Liver (tissue), 8 donors: ENCODE measurements at regions not wholly inside any gene's neighbourhood (a gene's known extent, or its start where the extent isn't known, plus 50 kb on each side); places are given as distances from the start of the nearest gene placed in this dataset.

ENCODE experiments used
- DNase-seq: peaks from one replicate; pipeline ENCODE4 v3.0.0-alpha.2; 2017; ENCODE audit warnings: low spot score
- H3K27ac ChIP-seq, 2 donors: one replicate each; pipeline ENCODE4 v1.7.0; 2013; ENCODE audit warnings: inconsistent platforms in 2 of 2, low read length in 2 of 2, control low read depth in 1 of 2, low read depth in 1 of 2, mild to moderate bottlenecking in 1 of 2
- H3K27me3 ChIP-seq, 4 donors: one replicate each; pipeline versions ENCODE4 v1.6.1 to v1.7.0; 2013; ENCODE audit warnings: low read length in 3 of 4, inconsistent platforms in 1 of 4, mild to moderate bottlenecking in 1 of 4, moderate library complexity in 1 of 4; ENCODE audit not compliant: control insufficient read depth in 4 of 4, insufficient read depth in 4 of 4
- H3K36me3 ChIP-seq, 4 donors: one replicate each; pipeline versions ENCODE4 v1.6.1 to v1.7.0; 2013; ENCODE audit warnings: low read length in 3 of 4, mild to moderate bottlenecking in 3 of 4, low read depth in 1 of 4, moderate library complexity in 1 of 4; ENCODE audit not compliant: control insufficient read depth in 4 of 4, insufficient read depth in 3 of 4
- H3K4me1 ChIP-seq, 4 donors: one replicate each; pipeline versions ENCODE4 v1.6.1 to v1.7.0; 2013; ENCODE audit warnings: low read length in 3 of 4, mild to moderate bottlenecking in 3 of 4, moderate library complexity in 1 of 4; ENCODE audit not compliant: control insufficient read depth in 4 of 4, insufficient read depth in 4 of 4
- H3K4me3 ChIP-seq, 3 donors: one replicate each; pipeline versions ENCODE4 v1.6.1 to v1.7.0; 2013; ENCODE audit warnings: low read length in 3 of 3, control low read depth in 1 of 3, low read depth in 1 of 3, mild to moderate bottlenecking in 1 of 3
- H3K9ac ChIP-seq, 2 donors: one replicate each; pipeline ENCODE4 v1.7.0; 2013; ENCODE audit warnings: low read length in 2 of 2, mild to moderate bottlenecking in 2 of 2, moderate library complexity in 2 of 2, control low read depth in 1 of 2, low read depth in 1 of 2
- H3K9me3 ChIP-seq, 4 donors: one replicate each; pipeline versions ENCODE4 v1.6.1 to v1.7.0; 2013; ENCODE audit warnings: low read length in 3 of 4; ENCODE audit not compliant: control insufficient read depth in 4 of 4
- EGR1 ChIP-seq, 2 donors: IDR thresholded peaks; 2 replicates each; pipeline ENCODE4 v1.6.1; 2016 to 2018; ENCODE audit warnings: antibody characterized with exemption in 2 of 2, low read depth in 2 of 2
- FOXA1 ChIP-seq: IDR thresholded peaks from 2 replicates; pipeline ENCODE4 v1.6.1; 2016; ENCODE audit warnings: antibody characterized with exemption
- FOXA2 ChIP-seq: IDR thresholded peaks from 2 replicates; pipeline ENCODE4 v1.6.1; 2016; ENCODE audit warnings: antibody characterized with exemption
- GABPA ChIP-seq, 2 donors: IDR thresholded peaks in 1 of 2; conservative IDR thresholded peaks in 1 of 2; 2 replicates each; pipeline ENCODE4 v1.6.1; 2016; ENCODE audit warnings: antibody characterized with exemption in 2 of 2, mild to moderate bottlenecking in 1 of 2, moderate library complexity in 1 of 2
- HNF4A ChIP-seq, 2 donors: conservative IDR thresholded peaks; 2 replicates each; pipeline ENCODE4 v1.6.1; 2016; ENCODE audit warnings: antibody characterized with exemption in 2 of 2, mild to moderate bottlenecking in 2 of 2
- HNF4G ChIP-seq: IDR thresholded peaks from 2 replicates; pipeline ENCODE4 v1.6.1; 2016; ENCODE audit warnings: antibody characterized with exemption
- JUND ChIP-seq, 2 donors: IDR thresholded peaks; 2 replicates each; pipeline ENCODE4 v1.6.1; 2016; ENCODE audit warnings: antibody characterized with exemption in 2 of 2
- NR2F2 ChIP-seq: IDR thresholded peaks from 2 replicates; pipeline ENCODE4 v1.6.1; 2016; ENCODE audit warnings: antibody characterized with exemption
- RAD21 ChIP-seq, 2 donors: IDR thresholded peaks; 2 replicates each; pipeline ENCODE4 v1.6.1; 2016; ENCODE audit warnings: antibody characterized with exemption in 2 of 2, mild to moderate bottlenecking in 2 of 2
- RXRA ChIP-seq, 2 donors: IDR thresholded peaks; 2 replicates each; pipeline ENCODE4 v1.6.1; 2017 to 2018; ENCODE audit warnings: antibody characterized with exemption in 2 of 2, mild to moderate bottlenecking in 1 of 2
- SP1 ChIP-seq: IDR thresholded peaks from 2 replicates; pipeline ENCODE4 v1.6.1; 2018; ENCODE audit warnings: antibody characterized with exemption, mild to moderate bottlenecking
- TAF1 ChIP-seq: conservative IDR thresholded peaks from 2 replicates; pipeline ENCODE4 v1.6.1; 2016; ENCODE audit warnings: antibody characterized with exemption, mild to moderate bottlenecking
- YY1 ChIP-seq: IDR thresholded peaks from 2 replicates; pipeline ENCODE4 v1.6.1; 2016; ENCODE audit warnings: antibody characterized with exemption, mild to moderate bottlenecking
- WGBS: extraction: QIAGEN DNeasy Blood & Tissue Kit; methylation state at CpG from one replicate; pipeline ENCODE4 v1.1.7; 2013; 5-methylcytosine and 5-hydroxymethylcytosine counted together
- TF ChIP-seq, protein P1 (sequence below): IDR thresholded peaks from 2 replicates; pipeline ENCODE4 v1.6.1; 2016; ENCODE audit warnings: antibody characterized with exemption
- TF ChIP-seq, protein P2 (sequence below): IDR thresholded peaks from 2 replicates; pipeline ENCODE4 v1.6.1; 2016; ENCODE audit warnings: antibody characterized with exemption, mild to moderate bottlenecking
- TF ChIP-seq, protein P3 (sequence below): fragments of 150-350 bp; IDR thresholded peaks from 2 replicates; pipeline ENCODE4 v1.5.1; 2017; ENCODE audit warnings: improper control_type of control experiment, low read depth, low read length; ENCODE audit not compliant: missing input control
- TF ChIP-seq, protein P4 (sequence below): IDR thresholded peaks from 2 replicates; pipeline ENCODE4 v1.6.1; 2016; ENCODE audit warnings: antibody characterized with exemption
- TF ChIP-seq, protein P5 (sequence below): IDR thresholded peaks from 2 replicates; pipeline ENCODE4 v1.6.1; 2016; ENCODE audit warnings: antibody characterized with exemption
- donor health status: healthy.
- donor health status: healthy.
- donor health status: healthy.
- donor health status: healthy.
- donor health status: healthy.

DNA sequence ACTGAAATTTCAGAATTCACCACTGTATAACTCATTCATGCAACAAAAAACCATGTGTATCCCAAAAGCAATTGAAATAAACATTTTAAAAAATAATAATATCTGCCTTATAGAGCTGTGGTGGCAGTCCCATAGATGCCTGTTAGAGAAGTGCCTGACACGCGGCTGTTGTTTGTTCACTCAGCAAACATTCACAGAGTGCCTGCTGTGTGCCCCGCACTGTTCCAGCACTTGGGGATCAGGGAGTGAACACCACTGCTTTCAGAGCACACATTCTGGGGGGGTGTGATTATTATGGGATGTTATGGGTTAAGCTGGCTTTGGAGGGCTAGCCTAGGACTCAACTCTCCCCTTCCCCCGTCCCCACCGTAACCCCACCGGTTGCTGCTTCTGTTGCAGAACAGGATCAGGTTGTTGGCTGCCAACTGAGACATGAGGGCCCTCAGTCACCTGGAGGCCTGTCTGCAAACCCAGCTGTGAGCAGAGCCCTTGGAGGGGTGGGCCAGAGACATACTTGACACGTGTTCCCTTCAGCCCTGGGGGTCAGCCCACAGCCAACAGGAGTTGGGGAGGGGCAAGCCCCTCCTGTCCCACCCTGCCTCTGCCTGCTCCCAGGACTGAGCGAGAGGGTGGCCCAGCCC lies 103.3 kb upstream of the CIBAR2 start:
- DNase-seq: no peak
- peaks cover 0 to 3% (median 0%) of the 10 kb centered on the region in 4 donors for H3K9me3 ChIP-seq
- no peaks in the 10 kb centered on the region for H3K36me3 ChIP-seq
- H3K4me1 ChIP-seq: peaks cover 8 to 27% (median 16%) of the 10 kb centered on the region in 4 donors
- no peak overlapping the region for H3K9ac ChIP-seq
- H3K4me3 ChIP-seq: no peak overlapping the region
- H3K27me3 ChIP-seq: no peaks in the 10 kb centered on the region
- 89% methylated on average over 8 of the region's 8 CpGs for WGBS
- TF ChIP-seq, protein P1, sequence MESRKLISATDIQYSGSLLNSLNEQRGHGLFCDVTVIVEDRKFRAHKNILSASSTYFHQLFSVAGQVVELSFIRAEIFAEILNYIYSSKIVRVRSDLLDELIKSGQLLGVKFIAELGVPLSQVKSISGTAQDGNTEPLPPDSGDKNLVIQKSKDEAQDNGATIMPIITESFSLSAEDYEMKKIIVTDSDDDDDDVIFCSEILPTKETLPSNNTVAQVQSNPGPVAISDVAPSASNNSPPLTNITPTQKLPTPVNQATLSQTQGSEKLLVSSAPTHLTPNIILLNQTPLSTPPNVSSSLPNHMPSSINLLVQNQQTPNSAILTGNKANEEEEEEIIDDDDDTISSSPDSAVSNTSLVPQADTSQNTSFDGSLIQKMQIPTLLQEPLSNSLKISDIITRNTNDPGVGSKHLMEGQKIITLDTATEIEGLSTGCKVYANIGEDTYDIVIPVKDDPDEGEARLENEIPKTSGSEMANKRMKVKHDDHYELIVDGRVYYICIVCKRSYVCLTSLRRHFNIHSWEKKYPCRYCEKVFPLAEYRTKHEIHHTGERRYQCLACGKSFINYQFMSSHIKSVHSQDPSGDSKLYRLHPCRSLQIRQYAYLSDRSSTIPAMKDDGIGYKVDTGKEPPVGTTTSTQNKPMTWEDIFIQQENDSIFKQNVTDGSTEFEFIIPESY: no peak
- no peak for TF ChIP-seq FOXA1
- TF ChIP-seq, protein P2, sequence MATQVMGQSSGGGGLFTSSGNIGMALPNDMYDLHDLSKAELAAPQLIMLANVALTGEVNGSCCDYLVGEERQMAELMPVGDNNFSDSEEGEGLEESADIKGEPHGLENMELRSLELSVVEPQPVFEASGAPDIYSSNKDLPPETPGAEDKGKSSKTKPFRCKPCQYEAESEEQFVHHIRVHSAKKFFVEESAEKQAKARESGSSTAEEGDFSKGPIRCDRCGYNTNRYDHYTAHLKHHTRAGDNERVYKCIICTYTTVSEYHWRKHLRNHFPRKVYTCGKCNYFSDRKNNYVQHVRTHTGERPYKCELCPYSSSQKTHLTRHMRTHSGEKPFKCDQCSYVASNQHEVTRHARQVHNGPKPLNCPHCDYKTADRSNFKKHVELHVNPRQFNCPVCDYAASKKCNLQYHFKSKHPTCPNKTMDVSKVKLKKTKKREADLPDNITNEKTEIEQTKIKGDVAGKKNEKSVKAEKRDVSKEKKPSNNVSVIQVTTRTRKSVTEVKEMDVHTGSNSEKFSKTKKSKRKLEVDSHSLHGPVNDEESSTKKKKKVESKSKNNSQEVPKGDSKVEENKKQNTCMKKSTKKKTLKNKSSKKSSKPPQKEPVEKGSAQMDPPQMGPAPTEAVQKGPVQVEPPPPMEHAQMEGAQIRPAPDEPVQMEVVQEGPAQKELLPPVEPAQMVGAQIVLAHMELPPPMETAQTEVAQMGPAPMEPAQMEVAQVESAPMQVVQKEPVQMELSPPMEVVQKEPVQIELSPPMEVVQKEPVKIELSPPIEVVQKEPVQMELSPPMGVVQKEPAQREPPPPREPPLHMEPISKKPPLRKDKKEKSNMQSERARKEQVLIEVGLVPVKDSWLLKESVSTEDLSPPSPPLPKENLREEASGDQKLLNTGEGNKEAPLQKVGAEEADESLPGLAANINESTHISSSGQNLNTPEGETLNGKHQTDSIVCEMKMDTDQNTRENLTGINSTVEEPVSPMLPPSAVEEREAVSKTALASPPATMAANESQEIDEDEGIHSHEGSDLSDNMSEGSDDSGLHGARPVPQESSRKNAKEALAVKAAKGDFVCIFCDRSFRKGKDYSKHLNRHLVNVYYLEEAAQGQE: no peak
- TF ChIP-seq, protein P3, sequence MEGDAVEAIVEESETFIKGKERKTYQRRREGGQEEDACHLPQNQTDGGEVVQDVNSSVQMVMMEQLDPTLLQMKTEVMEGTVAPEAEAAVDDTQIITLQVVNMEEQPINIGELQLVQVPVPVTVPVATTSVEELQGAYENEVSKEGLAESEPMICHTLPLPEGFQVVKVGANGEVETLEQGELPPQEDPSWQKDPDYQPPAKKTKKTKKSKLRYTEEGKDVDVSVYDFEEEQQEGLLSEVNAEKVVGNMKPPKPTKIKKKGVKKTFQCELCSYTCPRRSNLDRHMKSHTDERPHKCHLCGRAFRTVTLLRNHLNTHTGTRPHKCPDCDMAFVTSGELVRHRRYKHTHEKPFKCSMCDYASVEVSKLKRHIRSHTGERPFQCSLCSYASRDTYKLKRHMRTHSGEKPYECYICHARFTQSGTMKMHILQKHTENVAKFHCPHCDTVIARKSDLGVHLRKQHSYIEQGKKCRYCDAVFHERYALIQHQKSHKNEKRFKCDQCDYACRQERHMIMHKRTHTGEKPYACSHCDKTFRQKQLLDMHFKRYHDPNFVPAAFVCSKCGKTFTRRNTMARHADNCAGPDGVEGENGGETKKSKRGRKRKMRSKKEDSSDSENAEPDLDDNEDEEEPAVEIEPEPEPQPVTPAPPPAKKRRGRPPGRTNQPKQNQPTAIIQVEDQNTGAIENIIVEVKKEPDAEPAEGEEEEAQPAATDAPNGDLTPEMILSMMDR: no peak
- no peak for TF ChIP-seq EGR1 (IDR thresholded peaks at IDR 0.05; ENCODE audit: low read depth in 2 of 2)
- no peak for TF ChIP-seq YY1
- TF ChIP-seq RXRA (IDR thresholded peaks at IDR 0.05): no peak
- TF ChIP-seq SP1: no peak
- TF ChIP-seq TAF1: no peak
- no peak for TF ChIP-seq RAD21 (IDR thresholded peaks at IDR 0.05)
- no peak for TF ChIP-seq HNF4A (conservative IDR thresholded peaks at IDR 0.05)
- TF ChIP-seq NR2F2: no peak
- TF ChIP-seq, protein P4, sequence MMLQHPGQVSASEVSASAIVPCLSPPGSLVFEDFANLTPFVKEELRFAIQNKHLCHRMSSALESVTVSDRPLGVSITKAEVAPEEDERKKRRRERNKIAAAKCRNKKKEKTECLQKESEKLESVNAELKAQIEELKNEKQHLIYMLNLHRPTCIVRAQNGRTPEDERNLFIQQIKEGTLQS: no peak
- no peak for TF ChIP-seq JUND (IDR thresholded peaks at IDR 0.05)
- TF ChIP-seq GABPA (IDR thresholded peaks at IDR 0.05 in 1 of 2, conservative IDR thresholded peaks at IDR 0.05 in 1 of 2): no peak
- TF ChIP-seq HNF4G: no peak
- TF ChIP-seq, protein P5, sequence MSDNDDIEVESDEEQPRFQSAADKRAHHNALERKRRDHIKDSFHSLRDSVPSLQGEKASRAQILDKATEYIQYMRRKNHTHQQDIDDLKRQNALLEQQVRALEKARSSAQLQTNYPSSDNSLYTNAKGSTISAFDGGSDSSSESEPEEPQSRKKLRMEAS: no peak
- TF ChIP-seq FOXA2: no peak
- H3K27ac ChIP-seq: no peak overlapping the region
